ENCODE measurements at regions not wholly inside any gene's neighbourhood (a gene's known extent, or its start where the extent isn't known, plus 50 kb on each side); places are given as distances from the start of the nearest gene placed in this dataset.
"Not testable (repeated sequence)": the region's sequence is repeated elsewhere in the genome, so short reads cannot be mapped to it uniquely, and the experiment has no call there.

- no peak for DNase-seq (ENCODE audit: low spot score)
Observed at GRCh38 chr7:28328822-28329660, 83.3 kb upstream of the CREB5 start.

- DNase-seq (ENCODE audit: low spot score), result no peak
Observed at GRCh38 chr7:28329661-28330363, 82.5 kb upstream of the CREB5 start.

- no peak for DNase-seq (ENCODE audit: low spot score)
Observed at GRCh38 chr7:28330384-28331070, 81.8 kb upstream of the CREB5 start.

DNA sequence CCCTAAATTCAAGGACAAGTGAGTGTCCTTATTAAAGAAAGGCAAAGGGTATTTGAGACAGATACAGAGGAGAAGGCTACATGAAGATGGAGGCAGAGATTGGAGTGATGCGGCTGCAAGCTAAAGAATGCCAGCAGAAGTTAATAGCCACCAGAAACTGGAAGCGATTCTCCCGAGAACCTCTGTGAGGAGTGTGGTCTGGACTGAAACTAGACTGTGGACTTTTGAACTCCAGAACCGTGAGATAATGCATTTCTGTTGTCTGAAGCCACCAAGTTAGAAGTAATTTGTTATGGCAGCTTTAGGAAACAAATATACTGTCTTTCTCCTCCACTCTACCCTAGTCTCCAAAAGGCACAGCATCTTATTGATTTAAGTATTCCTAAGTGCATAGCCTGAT lies 80.3 kb upstream of the CREB5 start:
- DNase-seq (ENCODE audit: low spot score), result no peak

DNA sequence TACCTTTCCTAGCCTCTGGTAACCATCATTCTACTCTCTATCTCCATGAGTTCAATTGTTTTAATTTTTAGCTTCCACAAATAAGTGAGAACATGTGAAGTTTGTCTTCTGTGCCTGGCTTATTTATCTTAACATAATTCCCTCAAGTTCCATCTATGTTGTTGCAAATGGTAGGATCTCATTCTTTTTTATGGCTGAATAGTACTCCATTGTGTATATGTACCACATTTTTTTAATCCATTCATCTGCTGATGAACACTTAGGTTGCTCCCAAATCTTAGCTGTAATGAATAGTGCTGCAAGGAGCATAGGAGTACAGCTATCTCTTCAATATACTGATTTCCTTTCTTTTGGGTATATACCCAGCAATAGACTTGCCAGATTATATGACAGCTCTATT lies 78.8 kb upstream of the CREB5 start:
- not testable (repeated sequence) for DNase-seq (ENCODE audit: low spot score)

GRCh38 chr7:28336806-28337205 lies 75.5 kb upstream of the CREB5 start:
- no peak for DNase-seq (ENCODE audit: low spot score)

GRCh38 chr7:28338041-28338440 lies 74.3 kb upstream of the CREB5 start:
- DNase-seq (ENCODE audit: low spot score), result no peak

- no peak for DNase-seq (ENCODE audit: low spot score)
Observed at GRCh38 chr7:28343462-28343861, 68.9 kb upstream of the CREB5 start.

- DNase-seq (ENCODE audit: low spot score), result no peak
Observed at GRCh38 chr7:28346256-28346655, 66.1 kb upstream of the CREB5 start.

- DNase-seq (ENCODE audit: low spot score), result no peak
Observed at GRCh38 chr7:28346676-28347363, 65.5 kb upstream of the CREB5 start.

DNA sequence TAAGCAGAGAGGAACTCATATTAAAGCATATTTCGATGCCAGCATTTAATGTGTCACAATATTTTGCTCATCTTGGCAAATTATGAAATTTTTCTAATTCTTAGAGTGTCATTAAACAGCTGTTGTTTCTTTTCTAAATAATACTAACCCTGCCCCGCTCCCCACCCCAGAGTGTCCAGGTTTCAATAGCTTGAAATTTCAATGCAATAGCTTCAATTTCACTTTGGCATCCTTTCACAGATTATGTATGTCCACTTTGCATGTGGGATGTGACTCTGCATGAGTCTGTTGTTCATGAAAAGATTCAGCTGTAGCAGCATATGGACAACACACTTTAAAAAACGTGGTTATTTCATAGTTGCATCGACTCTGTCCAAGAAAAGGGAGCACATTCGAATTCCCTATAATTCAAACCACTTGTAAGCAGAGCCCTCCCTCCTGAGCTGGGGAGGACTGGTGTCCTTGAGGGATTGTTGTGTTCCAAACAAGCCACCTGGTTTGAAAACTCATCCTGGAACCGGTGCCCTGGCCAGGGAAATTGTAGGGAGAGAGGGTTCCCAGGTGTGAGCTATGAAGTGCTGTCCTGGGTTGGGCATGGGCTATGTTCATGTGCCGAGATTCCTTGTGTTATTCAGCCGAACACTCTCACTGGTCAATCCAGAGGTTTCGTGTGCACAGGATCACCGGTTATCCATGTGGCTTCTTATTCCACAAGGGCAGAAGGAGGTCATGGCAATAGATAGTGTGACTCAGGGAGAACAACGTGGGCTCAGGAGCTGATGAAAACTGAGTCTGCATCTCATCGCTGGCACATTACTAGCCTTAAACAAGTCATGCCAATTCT lies 64.6 kb upstream of the CREB5 start:
- DNase-seq (ENCODE audit: low spot score), result no peak

- DNase-seq (ENCODE audit: low spot score), result no peak
Observed at GRCh38 chr7:28348636-28349035, 63.7 kb upstream of the CREB5 start.

GRCh38 chr7:28349637-28350036 lies 62.7 kb upstream of the CREB5 start:
- no peak for DNase-seq (ENCODE audit: low spot score)

DNA sequence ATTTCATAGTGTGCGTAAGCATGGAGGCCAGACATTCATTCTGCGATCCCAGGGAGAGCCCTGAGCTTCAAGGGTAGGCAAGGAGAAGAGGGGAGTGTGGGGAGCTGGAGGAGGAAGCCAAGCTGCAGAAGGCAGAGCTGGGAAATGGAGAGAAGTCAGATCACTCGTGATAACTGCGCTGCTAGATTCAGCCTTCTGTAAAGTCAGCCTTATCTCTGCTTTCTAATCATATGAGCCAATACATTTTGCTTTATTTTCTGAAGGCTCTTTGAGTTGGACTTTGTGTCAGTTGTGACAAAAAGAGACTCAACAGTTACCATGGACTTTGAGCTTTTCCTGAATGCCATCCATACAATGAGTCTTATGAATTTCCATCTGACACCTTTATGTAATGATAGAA lies 61.7 kb upstream of the CREB5 start:
- DNase-seq (ENCODE audit: low spot score), result no peak

DNA sequence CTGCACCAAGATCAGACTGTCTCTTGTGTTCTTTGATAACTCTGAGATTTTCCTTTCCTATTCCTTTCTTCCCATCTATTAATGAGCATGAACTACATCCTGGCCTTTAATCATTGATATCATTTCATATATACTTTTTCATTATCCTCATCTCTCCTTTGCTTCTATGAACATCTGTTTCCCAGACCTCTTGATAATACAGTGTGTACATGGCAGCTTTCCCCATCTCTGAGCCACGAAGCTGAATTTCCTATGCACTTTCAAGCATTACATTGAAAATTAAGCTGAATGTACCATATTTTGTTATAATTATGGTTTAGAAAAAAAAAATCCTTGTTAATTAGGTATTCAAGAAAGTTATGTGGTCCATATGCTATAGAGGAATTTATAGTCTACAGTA lies 60.9 kb upstream of the CREB5 start:
- DNase-seq (ENCODE audit: low spot score), result no peak

DNA sequence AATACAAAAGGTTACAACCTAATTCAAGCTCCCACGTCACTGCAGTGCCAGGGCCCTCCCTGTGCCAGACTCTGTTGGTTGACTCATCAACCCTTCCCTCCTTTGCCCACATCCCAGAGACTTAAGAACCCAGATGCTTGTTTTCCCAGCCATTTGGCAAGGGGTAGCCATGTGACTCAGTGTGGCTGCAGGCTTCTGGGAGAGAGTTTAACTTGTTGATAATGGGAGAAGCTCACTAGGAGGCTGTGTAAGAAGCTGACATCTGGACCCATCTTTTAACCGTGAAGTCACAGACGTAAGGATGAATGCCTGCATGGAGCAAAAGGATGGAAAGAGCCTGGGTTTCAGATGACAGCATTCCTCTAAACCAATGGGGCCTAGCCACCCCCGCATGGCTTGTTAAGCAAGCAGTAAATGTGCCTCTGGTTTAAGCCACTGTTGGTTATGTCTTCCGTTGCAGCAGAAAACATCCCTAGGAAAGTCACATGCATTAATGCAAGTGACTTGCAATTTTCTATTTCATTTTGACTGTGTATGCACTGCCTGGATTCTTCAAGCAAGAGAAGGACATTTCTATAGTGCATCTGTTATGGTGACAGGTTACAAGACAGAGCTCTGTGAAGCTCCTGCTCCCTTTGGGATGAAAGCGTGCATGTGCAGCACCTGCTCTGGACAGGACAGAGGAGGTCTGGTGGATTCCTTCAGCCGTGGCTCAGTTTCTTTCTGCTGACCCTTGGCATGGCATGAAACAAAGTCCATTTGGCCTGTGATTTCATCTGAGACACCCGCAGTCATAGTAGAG lies 57.5 kb upstream of the CREB5 start:
- no peak for DNase-seq (ENCODE audit: low spot score)

DNA sequence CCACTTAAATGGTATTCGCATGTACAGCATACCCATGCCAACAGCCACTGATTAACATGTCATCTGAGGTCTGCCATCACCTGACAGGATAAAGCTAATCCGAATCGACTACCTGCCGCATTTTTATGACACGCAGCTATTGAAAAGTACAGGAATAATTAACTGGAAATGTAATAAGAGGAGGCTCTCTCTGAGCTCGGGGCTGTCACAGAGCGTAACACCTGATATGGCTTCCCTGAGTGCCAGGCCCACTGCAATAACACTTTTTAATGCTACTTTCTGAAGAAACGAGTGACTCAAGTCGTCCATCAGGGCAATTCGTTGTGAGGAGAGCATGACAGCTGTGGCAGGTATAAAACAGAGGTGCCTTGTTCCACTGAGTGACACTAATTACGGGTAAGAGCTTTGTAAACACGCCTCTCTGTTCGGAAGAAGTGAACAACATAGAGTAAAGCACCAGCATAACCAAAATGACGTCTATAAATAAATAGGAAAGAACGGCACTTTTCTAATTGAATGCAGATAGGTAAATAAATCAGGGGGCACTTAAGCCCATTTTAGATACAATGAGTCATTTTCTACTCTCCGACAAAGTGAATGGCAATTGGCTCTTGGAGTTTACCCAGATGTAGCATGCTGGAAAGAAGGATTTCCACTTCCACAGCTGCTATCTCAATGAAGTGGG lies 56.5 kb upstream of the CREB5 start:
- no peak for DNase-seq (ENCODE audit: low spot score)

- no peak for DNase-seq (ENCODE audit: low spot score)
Observed at GRCh38 chr7:28356619-28357018, 55.7 kb upstream of the CREB5 start.

- DNase-seq (ENCODE audit: low spot score), result no peak
Observed at GRCh38 chr7:28358423-28358868, 53.9 kb upstream of the CREB5 start.

- no peak for DNase-seq (ENCODE audit: low spot score)
Observed at GRCh38 chr7:28360739-28361138, 51.6 kb upstream of the CREB5 start.

Measured in putamen (tissue), 1 donor.